ENCODE measurements at regions not wholly inside any gene's neighbourhood (a gene's known extent, or its start where the extent isn't known, plus 50 kb on each side); places are given as distances from the start of the nearest gene placed in this dataset.
A peak's percentile ranks its signal among the peaks of the same experiment; 100 is the strongest.

DNA sequence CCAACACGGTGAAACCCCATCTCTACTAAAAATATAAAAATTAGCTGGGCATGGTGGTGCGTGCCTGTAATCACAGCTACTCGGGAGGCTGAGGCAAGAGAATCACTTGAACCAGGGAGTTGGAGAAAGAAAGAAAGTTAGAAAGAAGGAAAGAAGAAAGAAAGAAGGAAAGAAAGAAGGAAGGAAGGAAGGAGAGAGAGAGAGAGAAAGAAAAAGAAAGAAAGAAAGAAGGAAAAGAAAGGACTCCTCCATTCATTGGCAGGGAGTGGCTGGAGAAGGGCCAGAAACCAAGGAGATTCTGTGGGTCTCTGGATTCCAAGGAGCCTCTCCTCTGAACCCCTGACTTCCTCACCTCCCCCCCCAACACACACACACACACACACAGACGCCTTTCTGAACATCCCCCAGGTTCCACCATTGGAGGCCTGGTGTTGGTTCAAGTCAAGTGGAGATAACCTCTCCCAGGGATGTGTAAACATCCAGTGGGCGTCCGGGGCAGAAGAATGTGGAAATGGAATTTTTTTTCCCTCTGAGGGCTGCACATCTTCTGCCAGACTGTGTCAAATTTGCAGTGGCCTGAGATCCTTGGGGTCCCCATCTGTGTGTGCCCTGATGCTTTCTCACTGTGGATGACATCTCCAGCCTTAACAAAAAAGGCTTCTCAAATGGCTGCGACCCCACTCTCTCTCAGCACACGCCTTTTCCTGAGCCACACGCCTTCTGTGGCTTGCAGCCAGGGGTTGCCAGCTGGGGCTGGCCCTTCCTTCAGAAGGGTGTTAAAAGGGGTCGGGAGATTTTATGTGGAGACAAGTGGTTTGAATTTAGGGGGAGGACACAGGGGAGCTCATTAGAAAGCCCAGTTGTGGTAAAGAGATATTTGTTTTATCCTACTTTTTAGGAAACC is 109.3 kb upstream of the HAND1 start:
- ChIA-PET CTCF (interaction anchor here (0.8 to 1.2 kb wide), 4 partner anchors 11 to 121 kb away, joined by 3 to 5 read pairs (median 3); no protein-coding TSS in a partner anchor), POLR2A (no interaction called here)
- DNase-seq (ENCODE audit: extremely low spot score) = no peak
- TF ChIP-seq, protein P1, sequence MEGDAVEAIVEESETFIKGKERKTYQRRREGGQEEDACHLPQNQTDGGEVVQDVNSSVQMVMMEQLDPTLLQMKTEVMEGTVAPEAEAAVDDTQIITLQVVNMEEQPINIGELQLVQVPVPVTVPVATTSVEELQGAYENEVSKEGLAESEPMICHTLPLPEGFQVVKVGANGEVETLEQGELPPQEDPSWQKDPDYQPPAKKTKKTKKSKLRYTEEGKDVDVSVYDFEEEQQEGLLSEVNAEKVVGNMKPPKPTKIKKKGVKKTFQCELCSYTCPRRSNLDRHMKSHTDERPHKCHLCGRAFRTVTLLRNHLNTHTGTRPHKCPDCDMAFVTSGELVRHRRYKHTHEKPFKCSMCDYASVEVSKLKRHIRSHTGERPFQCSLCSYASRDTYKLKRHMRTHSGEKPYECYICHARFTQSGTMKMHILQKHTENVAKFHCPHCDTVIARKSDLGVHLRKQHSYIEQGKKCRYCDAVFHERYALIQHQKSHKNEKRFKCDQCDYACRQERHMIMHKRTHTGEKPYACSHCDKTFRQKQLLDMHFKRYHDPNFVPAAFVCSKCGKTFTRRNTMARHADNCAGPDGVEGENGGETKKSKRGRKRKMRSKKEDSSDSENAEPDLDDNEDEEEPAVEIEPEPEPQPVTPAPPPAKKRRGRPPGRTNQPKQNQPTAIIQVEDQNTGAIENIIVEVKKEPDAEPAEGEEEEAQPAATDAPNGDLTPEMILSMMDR (IDR thresholded peaks at IDR 0.05; ENCODE audit: control extremely low read depth, extremely low read depth, low read depth, missing control alignments) = no peak

DNA sequence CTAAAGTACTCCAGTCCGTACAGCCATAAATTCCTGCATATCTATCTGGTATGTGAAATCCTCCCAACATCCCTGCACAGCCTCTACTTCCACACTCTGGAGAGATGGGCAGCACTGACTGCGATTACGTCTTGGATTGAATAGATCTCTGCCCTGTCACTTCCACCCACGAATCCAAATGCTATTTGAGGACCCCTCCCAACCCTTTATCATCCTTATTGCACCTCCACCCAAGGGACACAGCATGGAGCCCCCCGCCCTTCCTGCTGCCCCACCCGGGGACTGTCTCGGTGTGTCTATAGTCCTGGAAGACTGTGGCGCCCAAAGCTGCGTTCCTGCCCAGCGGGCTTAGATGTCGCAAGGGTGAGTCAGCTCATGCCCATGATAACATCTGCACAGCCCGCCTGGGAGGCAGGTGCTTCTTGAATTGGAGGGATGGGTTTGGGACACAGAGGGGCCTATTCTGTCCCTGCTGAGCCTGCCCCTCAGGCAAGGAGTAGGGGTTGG is 105.7 kb upstream of the HAND1 start:
- POLR2A ChIA-PET = no interaction called here
- TF ChIP-seq, protein P1 (IDR thresholded peaks at IDR 0.05; ENCODE audit: control extremely low read depth, extremely low read depth, low read depth, missing control alignments) = no peak
- no peak for DNase-seq (ENCODE audit: extremely low spot score)
- CTCF ChIA-PET = interaction anchor here (1.7 to 2.1 kb wide), 2 partner anchors 10 to 116 kb away, joined by 4 to 6 read pairs; no protein-coding TSS in a partner anchor

DNA sequence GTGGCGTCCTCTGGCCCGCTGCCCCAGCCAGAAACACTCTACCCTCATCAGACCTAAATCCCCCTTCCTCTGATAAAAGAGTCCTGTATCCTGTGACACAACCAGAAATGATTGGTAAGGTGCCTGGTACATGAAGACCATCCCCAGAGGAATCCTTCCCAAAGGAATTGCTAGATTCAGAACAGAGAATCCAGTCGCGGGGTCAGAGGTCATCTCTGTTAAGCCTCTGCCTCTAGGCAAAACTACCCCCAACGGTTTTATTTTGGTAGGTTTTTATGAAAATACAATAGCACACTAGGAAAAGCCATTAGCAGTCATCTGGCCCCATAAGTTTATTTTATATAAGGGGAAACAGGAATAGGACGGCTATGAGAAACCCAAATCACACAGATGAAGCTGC is 102.4 kb upstream of the HAND1 start:
- TF ChIP-seq, protein P1 (IDR thresholded peaks at IDR 0.05; ENCODE audit: control extremely low read depth, extremely low read depth, low read depth, missing control alignments) = no peak
- CTCF ChIA-PET = no interaction called here
- POLR2A ChIA-PET = no interaction called here
- no peak for DNase-seq (ENCODE audit: extremely low spot score)

DNA sequence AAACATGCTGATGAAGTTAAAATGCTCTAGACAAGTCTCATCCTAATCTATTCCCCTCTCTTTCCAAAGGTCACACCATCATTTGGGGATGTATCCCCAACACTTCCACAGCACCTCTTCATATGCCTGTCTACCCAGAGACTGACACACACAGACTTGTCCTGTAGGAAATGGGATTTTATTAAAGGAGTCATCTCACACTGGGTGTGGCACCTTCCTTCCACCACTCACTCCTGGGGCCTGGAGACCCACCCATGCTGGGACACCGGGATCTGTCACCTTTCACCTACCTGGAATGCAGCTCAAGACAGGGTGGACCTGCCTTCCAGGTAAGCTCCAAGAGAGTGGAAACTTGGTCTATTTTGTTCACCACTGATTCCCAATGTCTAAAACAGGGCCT is 99.4 kb upstream of the HAND1 start:
- TF ChIP-seq, protein P1 (IDR thresholded peaks at IDR 0.05; ENCODE audit: control extremely low read depth, extremely low read depth, low read depth, missing control alignments) = no peak
- CTCF ChIA-PET = interaction anchor here (1.3 to 5.1 kb wide), 5 partner anchors 57 to 155 kb away, joined by 3 to 29 read pairs (median 6); no protein-coding TSS in a partner anchor
- DNase-seq (ENCODE audit: extremely low spot score) = no peak
- POLR2A ChIA-PET = no interaction called here

DNA sequence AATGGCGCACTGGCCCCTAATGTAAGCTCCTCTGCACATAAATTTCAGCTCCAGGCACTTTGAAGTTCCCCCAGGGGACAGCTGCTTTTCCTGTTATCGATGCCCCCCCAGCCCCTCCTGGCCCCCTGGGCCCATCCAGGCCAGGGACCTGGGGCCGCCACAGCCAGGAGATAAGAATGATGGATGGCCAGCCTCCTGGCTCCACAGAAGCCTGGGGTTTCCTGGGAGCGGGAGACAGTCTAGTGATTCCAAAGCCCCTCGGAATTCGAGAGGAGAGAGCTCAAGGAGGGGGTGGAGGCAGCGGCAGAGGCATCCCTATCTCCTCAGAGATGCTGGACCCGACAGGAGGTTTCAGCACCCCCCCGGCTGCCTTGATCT is 98.4 kb upstream of the HAND1 start:
- no peak for DNase-seq (ENCODE audit: extremely low spot score)
- TF ChIP-seq, protein P1 (IDR thresholded peaks at IDR 0.05; ENCODE audit: control extremely low read depth, extremely low read depth, low read depth, missing control alignments) = no peak
- CTCF ChIA-PET = interaction anchor here (0.8 to 5.1 kb wide), 16 partner anchors 10 to 154 kb away, joined by 3 to 29 read pairs (median 4); no protein-coding TSS in a partner anchor
- POLR2A ChIA-PET = no interaction called here

DNA sequence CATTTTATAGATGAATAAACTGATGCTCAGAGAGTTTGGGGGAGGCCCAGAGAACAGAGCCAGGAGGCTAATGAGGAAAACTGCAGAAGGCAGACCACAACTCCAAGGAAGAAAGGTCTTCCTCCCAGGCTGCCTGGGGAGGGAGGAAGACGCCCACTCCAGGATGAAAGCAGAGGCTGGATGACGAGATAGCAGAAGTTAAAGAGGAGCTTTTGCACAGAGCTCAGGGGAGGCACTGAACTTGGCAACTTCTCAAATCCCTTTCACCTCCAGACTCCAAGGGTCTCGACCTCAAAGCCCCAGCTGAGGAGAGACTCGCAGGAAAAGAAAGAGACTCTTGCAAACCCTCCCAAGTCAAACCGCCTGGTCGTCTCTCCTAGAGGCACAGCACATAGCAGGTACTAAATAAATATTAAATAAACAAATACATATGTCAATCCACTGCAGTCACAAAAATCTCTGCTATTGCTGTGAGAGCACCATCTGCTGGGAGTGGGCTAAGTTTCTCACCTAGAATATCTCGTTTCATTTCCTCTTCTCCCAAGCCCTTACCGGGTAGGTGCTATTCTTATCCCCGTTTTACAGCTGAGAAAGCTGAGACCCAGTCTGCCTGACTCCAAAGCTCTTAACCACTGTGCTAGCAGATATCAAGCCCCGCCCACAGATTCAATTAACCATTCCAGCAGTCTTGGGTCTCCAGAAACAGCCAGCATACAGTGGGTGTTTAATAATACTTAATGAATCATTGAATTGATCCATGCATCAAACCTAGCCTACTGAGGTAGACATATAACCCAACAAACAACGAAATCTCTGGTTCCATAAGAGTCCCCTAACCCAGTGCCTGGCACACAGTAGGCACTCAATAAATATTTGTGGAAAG is 97.8 kb upstream of the HAND1 start:
- DNase-seq (ENCODE audit: extremely low spot score) = peak; percentile 76
- ChIA-PET CTCF (interaction anchor here (0.8 to 5.1 kb wide), 19 partner anchors 9 to 154 kb away, joined by 3 to 29 read pairs (median 4); no protein-coding TSS in a partner anchor), POLR2A (no interaction called here)
- TF ChIP-seq, protein P1 (IDR thresholded peaks at IDR 0.05; ENCODE audit: control extremely low read depth, extremely low read depth, low read depth, missing control alignments) = peak; percentile 25
